ENCODE measurements at regions not wholly inside any gene's neighbourhood (a gene's known extent, or its start where the extent isn't known, plus 50 kb on each side); places are given as distances from the start of the nearest gene placed in this dataset.

- no peak for DNase-seq
- H3K9me3 Mint-ChIP-seq (ENCODE audit: unreplicated experiment) = peaks cover 3% of the 10 kb centered on the region
- TF ChIP-seq CTCF (IDR thresholded peaks at IDR 0.05; ENCODE audit: partially characterized antibody, unreplicated experiment) = no peak
- no peak overlapping the region for H3K4me3 Mint-ChIP-seq (ENCODE audit: unreplicated experiment)
- peaks cover 7% of the 10 kb centered on the region for H3K4me1 Mint-ChIP-seq (ENCODE audit: low read depth, unreplicated experiment)
- no peaks in the 10 kb centered on the region for H3K36me3 Mint-ChIP-seq (ENCODE audit: unreplicated experiment)
- H3K27me3 Mint-ChIP-seq (ENCODE audit: unreplicated experiment) = peaks cover 4% of the 10 kb centered on the region
- no peak overlapping the region for H3K27ac Mint-ChIP-seq (ENCODE audit: unreplicated experiment)
Observed at GRCh38 chr14:65866448-65866847, 453.9 kb downstream of the FUT8 start.

GRCh38 chr14:65866886-65867285 lies 454.4 kb downstream of the FUT8 start:
- Mint-ChIP-seq H3K9me3 (ENCODE audit: unreplicated experiment) (peaks cover under 1% of the 10 kb centered on the region), H3K27me3 (ENCODE audit: unreplicated experiment) (peaks cover 4% of the 10 kb centered on the region), H3K36me3 (ENCODE audit: unreplicated experiment) (no peaks in the 10 kb centered on the region), H3K4me3 (ENCODE audit: unreplicated experiment) (no peak overlapping the region), H3K27ac (ENCODE audit: unreplicated experiment) (no peak overlapping the region), H3K4me1 (ENCODE audit: low read depth, unreplicated experiment) (peaks cover 5% of the 10 kb centered on the region)
- no peak for TF ChIP-seq CTCF (IDR thresholded peaks at IDR 0.05; ENCODE audit: partially characterized antibody, unreplicated experiment)
- no peak for DNase-seq

- H3K9me3 Mint-ChIP-seq (ENCODE audit: unreplicated experiment) = no peaks in the 10 kb centered on the region
Observed at GRCh38 chr14:65867333-65867732, 454.8 kb downstream of the FUT8 start.

GRCh38 chr14:65872536-65872935 lies 460.0 kb downstream of the FUT8 start:
- H3K4me3 Mint-ChIP-seq (ENCODE audit: unreplicated experiment) = no peak overlapping the region
- H3K9me3 Mint-ChIP-seq (ENCODE audit: unreplicated experiment) = no peaks in the 10 kb centered on the region
- no peaks in the 10 kb centered on the region for H3K27me3 Mint-ChIP-seq (ENCODE audit: unreplicated experiment)
- H3K4me1 Mint-ChIP-seq (ENCODE audit: low read depth, unreplicated experiment) = no peaks in the 10 kb centered on the region
- H3K27ac Mint-ChIP-seq (ENCODE audit: unreplicated experiment) = no peak overlapping the region
- H3K36me3 Mint-ChIP-seq (ENCODE audit: unreplicated experiment) = no peaks in the 10 kb centered on the region
- DNase-seq = no peak
- no peak for TF ChIP-seq CTCF (IDR thresholded peaks at IDR 0.05; ENCODE audit: partially characterized antibody, unreplicated experiment)

More at GRCh38 chr14:65867333-65867732, 454.8 kb downstream of the FUT8 start:
- Mint-ChIP-seq H3K27me3 (ENCODE audit: unreplicated experiment) (peaks cover 2% of the 10 kb centered on the region), H3K27ac (ENCODE audit: unreplicated experiment) (no peak overlapping the region), H3K4me1 (ENCODE audit: low read depth, unreplicated experiment) (peaks cover under 1% of the 10 kb centered on the region), H3K36me3 (ENCODE audit: unreplicated experiment) (no peaks in the 10 kb centered on the region), H3K4me3 (ENCODE audit: unreplicated experiment) (no peak overlapping the region)
- no peak for DNase-seq
- TF ChIP-seq CTCF (IDR thresholded peaks at IDR 0.05; ENCODE audit: partially characterized antibody, unreplicated experiment) = no peak

- H3K4me1 Mint-ChIP-seq (ENCODE audit: low read depth, unreplicated experiment) = no peaks in the 10 kb centered on the region
- no peak for TF ChIP-seq CTCF (IDR thresholded peaks at IDR 0.05; ENCODE audit: partially characterized antibody, unreplicated experiment)
- H3K27ac Mint-ChIP-seq (ENCODE audit: unreplicated experiment) = no peak overlapping the region
- H3K36me3 Mint-ChIP-seq (ENCODE audit: unreplicated experiment) = no peaks in the 10 kb centered on the region
- H3K4me3 Mint-ChIP-seq (ENCODE audit: unreplicated experiment) = no peak overlapping the region
- H3K27me3 Mint-ChIP-seq (ENCODE audit: unreplicated experiment) = no peaks in the 10 kb centered on the region
- no peaks in the 10 kb centered on the region for H3K9me3 Mint-ChIP-seq (ENCODE audit: unreplicated experiment)
- DNase-seq = no peak
Observed at GRCh38 chr14:65877166-65877565, 464.6 kb downstream of the FUT8 start.
